Endothelial cell of umbilical vein (primary cell): ENCODE measurements at regions not wholly inside any gene's neighbourhood (a gene's known extent, or its start where the extent isn't known, plus 50 kb on each side); places are given as distances from the start of the nearest gene placed in this dataset.

Source experiments
- BruUV-seq: library from RNA; stranded (reverse); fragments of 400-500 nt; replicated peaks from 2 replicates; lab custom pipeline; 2021; lab: Mats Ljungman, UMichigan
- CTCF ChIA-PET: fragments of 300-600, 350-600 bp; sonication (Branson Sonifier 250); formaldehyde crosslinking; loops from one replicate; lab custom pipeline; 2021; ENCODE audit warnings: antibody characterized with exemption, inconsistent platforms; lab: Charles Lee
- POLR2A ChIA-PET: fragments of 300-600, 350-600 bp; sonication (Branson Sonifier 250); formaldehyde crosslinking; loops from one replicate; lab custom pipeline; 2021; ENCODE audit warnings: antibody characterized with exemption, inconsistent platforms; lab: Charles Lee
- DNase-seq: peaks from one replicate; pipeline ENCODE4 v3.0.0-alpha.2; 2011; ENCODE audit warnings: low read depth, low spot score
- FAIRE-seq: peaks from 2 replicates; lab custom pipeline; 2011; peaks lifted over from hg19 to GRCh38; lab: Jason Lieb, UNC
- H2AFZ ChIP-seq: 2 replicates; pipeline ENCODE4 v1.6.0; 2012; ENCODE audit warnings: low read depth, low read length, control low read depth, inconsistent platforms
- H3K27ac ChIP-seq: 2 replicates; pipeline ENCODE4 v1.5.1; 2011; ENCODE audit warnings: low read depth, mild to moderate bottlenecking, control low read depth, low read length, moderate library complexity; ENCODE audit not compliant: insufficient read depth
- H3K27me3 ChIP-seq, 2 experiments: 2 replicates each; pipeline versions ENCODE4 v1.6.0 to v1.6.1; 2011; ENCODE audit warnings: low read length in 2 of 2, mixed read lengths in 1 of 2; ENCODE audit not compliant: control insufficient read depth in 2 of 2, insufficient read depth in 2 of 2
- H3K36me3 ChIP-seq, 2 experiments: 2 replicates in 1 of 2; 3 replicates in 1 of 2; pipeline ENCODE4 v1.5.1; 2011; ENCODE audit warnings: low read length in 2 of 2, mild to moderate bottlenecking in 1 of 2, moderate library complexity in 1 of 2; ENCODE audit not compliant: control insufficient read depth in 2 of 2, insufficient read depth in 2 of 2; ENCODE audit errors: extremely low read depth in 1 of 2
- H3K4me1 ChIP-seq: 3 replicates; pipeline ENCODE4 v1.5.1; 2011; ENCODE audit warnings: mild to moderate bottlenecking, low read length; ENCODE audit not compliant: control insufficient read depth, insufficient read depth; ENCODE audit errors: extremely low read depth
- H3K4me2 ChIP-seq: 2 replicates; pipeline ENCODE4 v1.6.1; 2011; ENCODE audit warnings: low read length, control low read depth, mixed read lengths; ENCODE audit not compliant: insufficient read depth
- H3K4me3 ChIP-seq, 3 experiments: fragments of 200-600 bp in 1 of 3; sonication (generic), shearing (Covaris generic) in 1 of 3; replicated peaks in 1 of 3; 2 replicates each; pipeline ENCODE4 v1.5.1; 2011 to 2016; ENCODE audit warnings: control low read depth in 3 of 3, low read length in 3 of 3, mild to moderate bottlenecking in 2 of 3, inconsistent platforms in 1 of 3, low read depth in 1 of 3, moderate library complexity in 1 of 3; ENCODE audit not compliant: insufficient read depth in 1 of 3
- H3K79me2 ChIP-seq: 2 replicates; pipeline ENCODE4 v1.6.0; 2012; ENCODE audit warnings: low read length, inconsistent platforms; ENCODE audit not compliant: control insufficient read depth, insufficient read depth
- H3K9ac ChIP-seq: replicated peaks from 2 replicates; pipeline ENCODE3; 2011; ENCODE audit warnings: low read length, control low read depth; ENCODE audit not compliant: insufficient read depth; ENCODE audit errors: extremely low read depth
- H3K9me1 ChIP-seq: replicated peaks from 3 replicates; pipeline ENCODE4 v1.6.0; 2011; ENCODE audit warnings: mild to moderate bottlenecking, low read length; ENCODE audit not compliant: control insufficient read depth, insufficient read depth; ENCODE audit errors: extremely low read depth
- H3K9me3 ChIP-seq: replicated peaks from 2 replicates; pipeline ENCODE4 v1.5.1; 2012; ENCODE audit warnings: low read length, inconsistent platforms; ENCODE audit not compliant: control insufficient read depth, insufficient read depth
- H4K20me1 ChIP-seq: replicated peaks from 2 replicates; pipeline ENCODE3; 2011; ENCODE audit warnings: mild to moderate bottlenecking, low read length; ENCODE audit not compliant: control insufficient read depth, insufficient read depth; ENCODE audit errors: extremely low read depth
- EZH2 ChIP-seq: IDR thresholded peaks from 2 replicates; pipeline ENCODE4 v1.6.1; 2012; ENCODE audit warnings: borderline replicate concordance, low read depth, mild to moderate bottlenecking, moderate library complexity, low read length, inconsistent platforms; ENCODE audit not compliant: severe bottlenecking
- FOS ChIP-seq: IDR thresholded peaks from 2 replicates; pipeline ENCODE4 v1.6.1; 2011; ENCODE audit warnings: mild to moderate bottlenecking, low read length, moderate library complexity, borderline replicate concordance; ENCODE audit not compliant: insufficient read depth
- GATA2 ChIP-seq: IDR thresholded peaks from 2 replicates; pipeline ENCODE4 v1.7.0; 2011; ENCODE audit warnings: low read depth, mild to moderate bottlenecking, moderate library complexity, mixed read lengths, low read length; ENCODE audit not compliant: insufficient read length, insufficient read depth
- JUN ChIP-seq: IDR thresholded peaks from 2 replicates; pipeline ENCODE4 v1.6.1; 2011; ENCODE audit warnings: borderline replicate concordance, low read depth; ENCODE audit not compliant: insufficient read length, insufficient read depth
- MYC ChIP-seq: IDR thresholded peaks from one replicate; pipeline ENCODE4 v1.6.1; 2011; ENCODE audit warnings: mild to moderate bottlenecking, low read depth, low read length
- POLR2A ChIP-seq: IDR thresholded peaks from 2 replicates; pipeline ENCODE4 v1.6.1; 2012; ENCODE audit warnings: low read depth, mild to moderate bottlenecking, control low read depth, low read length
- POLR2AphosphoS5 ChIP-seq: IDR thresholded peaks from 2 replicates; pipeline ENCODE4 v1.6.1; 2012; ENCODE audit warnings: low read depth, mild to moderate bottlenecking, control low read depth, low read length, moderate library complexity; ENCODE audit not compliant: insufficient read depth
- dilution Hi-C: fragments of 300-500 bp; cut with MboI; formaldehyde crosslinking; loops from one replicate; pipeline ENCODE4 v1.15.0; 2019; ENCODE audit warnings: low sequenced_read_pairs; ENCODE audit not compliant: extremely low pct_ligation_motif_present
- intact Hi-C: fragments of 100-400 bp; cut with micrococcal nuclease; formaldehyde crosslinking; loops from one replicate; pipeline ENCODE4 v1.10.0; 2022
- TF ChIP-seq, protein P1 (sequence below), 2 donors: IDR thresholded peaks; 1 replicate in 1 of 2; 2 replicates in 1 of 2; pipeline ENCODE4 v1.5.1; 2011; ENCODE audit warnings: low read length in 2 of 2, mild to moderate bottlenecking in 2 of 2, moderate library complexity in 2 of 2, control low read depth in 1 of 2, inconsistent platforms in 1 of 2, low read depth in 1 of 2; ENCODE audit not compliant: insufficient read depth in 1 of 2; ENCODE audit errors: extremely low read depth in 1 of 2
- TF ChIP-seq, protein P2 (sequence below): IDR thresholded peaks from 2 replicates; pipeline ENCODE4 v1.6.1; 2011; ENCODE audit not compliant: insufficient read depth, insufficient read length

DNA sequence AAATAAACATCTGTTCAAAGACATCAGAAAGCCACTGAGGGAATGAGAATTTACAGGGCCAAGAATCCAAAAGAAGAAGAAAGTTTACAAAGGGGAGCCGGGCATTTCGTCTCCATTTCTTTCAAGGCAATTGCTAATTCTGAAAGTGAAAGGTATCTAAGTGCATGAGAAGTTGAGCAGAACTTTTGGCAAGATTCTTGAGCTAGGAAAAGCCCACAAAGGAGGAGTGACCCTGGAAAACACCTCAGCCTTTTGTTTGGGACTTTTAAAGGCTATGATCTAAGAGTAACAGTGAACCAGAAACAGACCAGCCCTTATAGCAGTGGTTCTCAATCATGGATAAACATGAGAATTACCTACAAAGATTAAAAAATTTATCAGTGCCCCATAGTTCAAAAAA lies 87.4 kb downstream of the MDH1 start:
- dilution Hi-C loops (no loop called here), intact Hi-C loops (no loop called here)
- Histone ChIP-seq H3K27me3 (peaks cover 3 to 7% of the 10 kb centered on the region in 2 experiments), H3K36me3 (no peaks in the 10 kb centered on the region), H3K79me2 (no peaks in the 10 kb centered on the region), H3K9me3 (no peaks in the 10 kb centered on the region), H3K27ac (no peak overlapping the region), H3K4me1 (no peaks in the 10 kb centered on the region), H3K9ac (no peak overlapping the region), H4K20me1 (no peaks in the 10 kb centered on the region), H2AFZ (no peak overlapping the region), H3K4me2 (no peak overlapping the region), H3K4me3 (no peak overlapping the region), H3K9me1 (no peaks in the 10 kb centered on the region)
- ChIA-PET POLR2A (no interaction called here), CTCF (interaction anchor here (0.7 to 1.7 kb wide), 3 partner anchors 16 to 185 kb away, joined by 3 to 4 read pairs (median 3); no protein-coding TSS in a partner anchor)
- TF ChIP-seq EZH2 (no peak), GATA2 (no peak), MYC (no peak), JUN (no peak), POLR2A (no peak), POLR2AphosphoS5 (no peak), FOS (no peak)
- TF ChIP-seq, protein P1, sequence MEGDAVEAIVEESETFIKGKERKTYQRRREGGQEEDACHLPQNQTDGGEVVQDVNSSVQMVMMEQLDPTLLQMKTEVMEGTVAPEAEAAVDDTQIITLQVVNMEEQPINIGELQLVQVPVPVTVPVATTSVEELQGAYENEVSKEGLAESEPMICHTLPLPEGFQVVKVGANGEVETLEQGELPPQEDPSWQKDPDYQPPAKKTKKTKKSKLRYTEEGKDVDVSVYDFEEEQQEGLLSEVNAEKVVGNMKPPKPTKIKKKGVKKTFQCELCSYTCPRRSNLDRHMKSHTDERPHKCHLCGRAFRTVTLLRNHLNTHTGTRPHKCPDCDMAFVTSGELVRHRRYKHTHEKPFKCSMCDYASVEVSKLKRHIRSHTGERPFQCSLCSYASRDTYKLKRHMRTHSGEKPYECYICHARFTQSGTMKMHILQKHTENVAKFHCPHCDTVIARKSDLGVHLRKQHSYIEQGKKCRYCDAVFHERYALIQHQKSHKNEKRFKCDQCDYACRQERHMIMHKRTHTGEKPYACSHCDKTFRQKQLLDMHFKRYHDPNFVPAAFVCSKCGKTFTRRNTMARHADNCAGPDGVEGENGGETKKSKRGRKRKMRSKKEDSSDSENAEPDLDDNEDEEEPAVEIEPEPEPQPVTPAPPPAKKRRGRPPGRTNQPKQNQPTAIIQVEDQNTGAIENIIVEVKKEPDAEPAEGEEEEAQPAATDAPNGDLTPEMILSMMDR (IDR thresholded peaks at IDR 0.05; ENCODE audit: extremely low read depth in 1 of 2, insufficient read depth in 1 of 2, low read depth in 1 of 2, low read length in 2 of 2): no peak
- TF ChIP-seq, protein P2, sequence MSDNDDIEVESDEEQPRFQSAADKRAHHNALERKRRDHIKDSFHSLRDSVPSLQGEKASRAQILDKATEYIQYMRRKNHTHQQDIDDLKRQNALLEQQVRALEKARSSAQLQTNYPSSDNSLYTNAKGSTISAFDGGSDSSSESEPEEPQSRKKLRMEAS: no peak
- FAIRE-seq (no peak), DNase-seq (no peak)
- no TSS peak for BruUV-seq
